Spleen (tissue), 7 donors: ENCODE measurements at regions not wholly inside any gene's neighbourhood (a gene's known extent, or its start where the extent isn't known, plus 50 kb on each side); places are given as distances from the start of the nearest gene placed in this dataset.

ENCODE experiments used
- POLR2A ChIP-seq, 3 donors: fragments of 450-650 bp; IDR thresholded peaks; one replicate each; pipeline ENCODE4 v1.5.1; 2017; ENCODE audit warnings: antibody characterized with exemption in 3 of 3, mild to moderate bottlenecking in 1 of 3
- TF ChIP-seq, protein P1 (sequence below), 11 experiments: fragments of 200-600 bp in 7 of 11; fragments of 450-650 bp in 4 of 11; sonication (generic) in 4 of 11; IDR thresholded peaks in 8 of 11; conservative IDR thresholded peaks in 3 of 11; 1 replicate in 7 of 11; 2 replicates in 4 of 11; pipeline versions ENCODE4 v1.4.0 to v1.8.0; 2016 to 2021; ENCODE audit warnings: antibody characterized with exemption in 11 of 11, inconsistent platforms in 4 of 11, mild to moderate bottlenecking in 1 of 11
- donor health status: DM: no; HTN: no; CAD: no; lungs with moderate emphysema.
- donor health status: DM: no; HTN: no; CAD: no.
- donor health status: DM: no; HTN: no; CAD: no.

DNA sequence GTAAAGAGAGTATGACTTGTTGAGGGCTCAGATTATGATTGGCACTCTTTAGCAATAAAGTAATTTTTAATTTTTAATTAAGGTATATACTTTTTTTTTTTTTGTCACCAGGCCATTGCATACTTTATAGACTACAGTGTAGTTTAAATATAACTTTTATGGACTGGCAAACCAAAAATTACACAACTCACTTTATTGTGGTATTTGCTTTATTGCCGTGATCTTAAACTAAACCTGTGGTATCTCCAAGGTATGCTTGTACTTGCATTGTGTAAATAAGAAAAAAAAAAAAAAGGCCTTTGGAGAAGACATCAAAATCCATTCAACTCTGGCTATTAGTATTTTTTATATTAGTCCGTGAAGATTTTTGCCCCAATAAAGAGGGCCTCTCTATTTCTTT lies 646.7 kb upstream of the FOXG1 start:
- TF ChIP-seq, protein P1, sequence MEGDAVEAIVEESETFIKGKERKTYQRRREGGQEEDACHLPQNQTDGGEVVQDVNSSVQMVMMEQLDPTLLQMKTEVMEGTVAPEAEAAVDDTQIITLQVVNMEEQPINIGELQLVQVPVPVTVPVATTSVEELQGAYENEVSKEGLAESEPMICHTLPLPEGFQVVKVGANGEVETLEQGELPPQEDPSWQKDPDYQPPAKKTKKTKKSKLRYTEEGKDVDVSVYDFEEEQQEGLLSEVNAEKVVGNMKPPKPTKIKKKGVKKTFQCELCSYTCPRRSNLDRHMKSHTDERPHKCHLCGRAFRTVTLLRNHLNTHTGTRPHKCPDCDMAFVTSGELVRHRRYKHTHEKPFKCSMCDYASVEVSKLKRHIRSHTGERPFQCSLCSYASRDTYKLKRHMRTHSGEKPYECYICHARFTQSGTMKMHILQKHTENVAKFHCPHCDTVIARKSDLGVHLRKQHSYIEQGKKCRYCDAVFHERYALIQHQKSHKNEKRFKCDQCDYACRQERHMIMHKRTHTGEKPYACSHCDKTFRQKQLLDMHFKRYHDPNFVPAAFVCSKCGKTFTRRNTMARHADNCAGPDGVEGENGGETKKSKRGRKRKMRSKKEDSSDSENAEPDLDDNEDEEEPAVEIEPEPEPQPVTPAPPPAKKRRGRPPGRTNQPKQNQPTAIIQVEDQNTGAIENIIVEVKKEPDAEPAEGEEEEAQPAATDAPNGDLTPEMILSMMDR (IDR thresholded peaks at IDR 0.05 in 8 of 11, conservative IDR thresholded peaks at IDR 0.05 in 3 of 11), result no peak
- TF ChIP-seq POLR2A (IDR thresholded peaks at IDR 0.05), result no peak
